Activated T-cell treated with anti-CD3 and anti-CD28 coated beads for 48 hours (primary cell): ENCODE measurements at regions not wholly inside any gene's neighbourhood (a gene's known extent, or its start where the extent isn't known, plus 50 kb on each side); places are given as distances from the start of the nearest gene placed in this dataset.

Source experiments
- DNase-seq: peaks from one replicate; pipeline ENCODE4 v3.0.0-alpha.2; 2020; ENCODE audit warnings: low read depth

- no peak for DNase-seq
These were observed 219.5 kb upstream of the SKOR2 start for GRCh38 chr18:47470941-47471340.

DNA sequence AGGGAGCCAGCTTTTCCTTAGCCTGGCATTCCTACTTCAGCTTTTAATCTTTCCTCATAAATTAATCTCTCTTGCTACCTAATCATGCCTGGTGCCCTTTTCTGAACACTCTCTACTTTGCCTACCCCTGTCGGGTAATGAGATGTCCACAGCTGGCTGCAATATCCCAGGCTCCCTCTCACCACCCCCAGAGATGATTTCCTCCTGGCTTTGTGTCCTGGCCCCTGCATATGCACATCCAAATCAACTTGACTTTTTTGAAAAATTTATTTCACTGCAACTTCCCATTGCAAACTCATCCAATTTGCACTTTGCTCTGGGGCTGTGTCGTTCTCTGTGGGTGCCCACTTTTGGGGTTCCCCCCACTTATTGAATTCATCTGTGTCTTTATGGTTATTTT lies 218.1 kb upstream of the SKOR2 start:
- no peak for DNase-seq

GRCh38 chr18:47461977-47462376 lies 210.5 kb upstream of the SKOR2 start:
- DNase-seq, result no peak

- no peak for DNase-seq
These were observed 210.0 kb upstream of the SKOR2 start for GRCh38 chr18:47461406-47461948.

GRCh38 chr18:47458483-47458882 lies 207.0 kb upstream of the SKOR2 start:
- DNase-seq, result no peak

- DNase-seq, result no peak
These were observed 206.2 kb upstream of the SKOR2 start for GRCh38 chr18:47457614-47458013.

- DNase-seq, result no peak
These were observed 201.6 kb upstream of the SKOR2 start for GRCh38 chr18:47453038-47453437.

- no peak for DNase-seq
These were observed 197.5 kb upstream of the SKOR2 start for GRCh38 chr18:47448956-47449355.

DNA sequence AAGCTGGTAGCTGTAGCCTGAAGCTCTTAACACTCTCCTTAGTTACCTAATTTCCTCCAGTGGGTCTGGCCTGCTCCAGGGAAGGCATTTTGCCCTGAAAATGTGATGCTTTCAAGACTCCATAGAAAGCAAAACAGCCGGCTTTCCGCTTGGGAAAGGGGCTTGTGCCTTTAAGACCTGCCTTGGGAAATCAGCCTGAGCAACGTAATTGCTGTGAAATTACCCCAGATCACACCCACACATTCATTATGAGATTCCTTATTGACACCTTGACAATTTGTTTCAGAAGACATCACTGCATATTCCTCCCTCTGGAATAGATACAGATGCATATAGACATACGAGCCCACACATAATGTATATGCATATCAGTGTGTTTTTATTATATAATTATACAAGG lies 190.5 kb upstream of the SKOR2 start:
- DNase-seq, result no peak

- DNase-seq, result no peak
These were observed 186.5 kb upstream of the SKOR2 start for GRCh38 chr18:47438001-47438400.

GRCh38 chr18:47436871-47437270 lies 185.4 kb upstream of the SKOR2 start:
- DNase-seq, result no peak

DNA sequence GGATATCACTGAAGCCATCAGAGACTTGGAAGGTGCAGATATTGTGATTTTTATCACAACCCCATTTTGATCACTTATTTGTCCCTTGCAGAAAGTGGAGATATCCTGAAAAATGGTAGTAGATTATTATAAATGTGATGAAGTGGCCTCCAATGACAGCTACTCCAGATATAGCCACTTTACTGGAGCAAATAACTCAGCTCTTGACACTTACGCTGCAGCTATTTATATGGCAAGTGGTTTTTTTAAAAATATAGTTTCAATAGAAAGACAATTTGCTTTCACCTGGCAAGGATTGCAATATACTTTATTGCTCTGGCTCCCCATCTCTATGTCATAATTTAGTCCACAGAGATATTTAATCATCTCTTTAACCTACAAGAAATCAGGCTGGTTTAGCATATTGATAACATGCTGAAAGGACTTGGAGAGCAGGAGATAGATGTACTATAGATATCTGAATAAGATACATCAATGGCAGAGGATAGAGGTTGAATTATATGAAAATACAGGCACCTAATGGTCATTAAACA lies 182.8 kb upstream of the SKOR2 start:
- no peak for DNase-seq

DNA sequence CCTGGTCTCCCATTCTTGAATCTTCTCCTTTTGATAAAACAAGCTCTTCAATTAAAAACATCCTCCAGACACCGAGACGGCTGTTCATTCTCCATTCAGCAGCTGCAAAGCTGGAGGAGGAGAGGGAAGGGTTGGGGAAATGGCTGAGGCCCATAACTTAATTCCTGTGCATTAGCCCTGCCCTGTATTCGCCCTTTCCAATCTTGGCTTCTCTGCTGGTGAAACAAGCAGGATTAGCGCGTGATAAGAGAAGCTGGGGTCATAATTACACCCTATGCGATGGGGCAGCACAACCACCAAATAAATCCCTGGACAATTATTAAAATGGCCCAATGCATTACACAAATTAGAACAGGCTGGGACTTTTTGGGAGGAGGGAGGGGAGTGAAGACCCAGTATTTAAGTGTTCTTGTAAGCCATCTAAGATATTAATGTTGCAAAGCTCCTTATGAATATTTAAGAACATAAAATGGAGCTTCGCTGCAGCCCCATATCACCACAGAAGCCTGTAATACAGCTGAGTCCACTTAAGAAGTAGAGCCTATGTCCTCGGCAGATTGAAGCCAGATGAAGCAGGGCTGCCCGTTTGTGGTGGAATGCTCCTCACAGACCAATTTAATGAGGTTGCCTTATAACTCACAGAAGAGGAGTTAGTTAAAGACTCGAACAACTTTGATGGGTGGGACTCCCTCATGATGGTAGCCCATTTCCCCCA lies 176.6 kb upstream of the SKOR2 start:
- no peak for DNase-seq

- no peak for DNase-seq
These were observed 175.6 kb upstream of the SKOR2 start for GRCh38 chr18:47427072-47427471.

- DNase-seq, result no peak
These were observed 173.9 kb upstream of the SKOR2 start for GRCh38 chr18:47425365-47425764.

DNA sequence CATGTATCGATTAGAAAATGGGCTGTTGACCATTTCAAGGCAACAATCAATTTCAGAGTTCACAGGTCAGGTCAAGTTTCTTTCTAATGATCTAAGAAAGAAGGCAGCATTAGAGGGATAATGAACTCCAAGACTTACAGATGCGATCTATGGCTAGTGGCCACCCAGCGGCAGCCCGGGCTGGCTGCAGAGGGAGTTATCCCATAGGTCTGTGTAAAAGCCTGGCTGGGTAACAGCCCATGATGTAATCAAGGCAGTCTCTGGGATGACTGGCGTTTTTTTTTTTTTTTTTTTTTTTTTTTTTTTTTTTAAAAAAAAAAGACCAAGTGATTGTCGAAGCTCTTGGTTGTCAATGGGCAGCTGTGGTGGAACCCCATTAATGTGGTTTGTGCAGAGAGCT lies 171.1 kb upstream of the SKOR2 start:
- DNase-seq, result no peak

- no peak for DNase-seq
These were observed 168.7 kb upstream of the SKOR2 start for GRCh38 chr18:47420130-47420529.

DNA sequence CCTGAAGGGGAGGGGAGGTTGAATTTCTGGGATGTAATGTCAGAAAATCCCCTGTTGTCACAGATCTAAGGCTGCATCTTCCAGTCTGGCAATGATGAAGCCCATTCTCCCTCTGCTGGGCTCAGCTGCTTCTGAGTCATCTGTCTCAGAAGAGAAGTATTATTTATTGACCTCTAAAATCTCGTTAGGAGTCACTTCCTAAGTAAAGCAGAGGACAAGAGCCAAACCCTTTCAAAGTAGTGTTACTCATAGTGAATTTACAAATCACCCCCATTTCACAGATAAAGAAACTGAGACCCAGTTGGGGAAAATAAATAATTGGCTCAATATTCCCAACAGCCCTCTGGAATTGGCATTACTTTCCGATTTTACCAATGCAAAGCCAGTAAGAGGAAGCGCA lies 167.3 kb upstream of the SKOR2 start:
- no peak for DNase-seq

DNA sequence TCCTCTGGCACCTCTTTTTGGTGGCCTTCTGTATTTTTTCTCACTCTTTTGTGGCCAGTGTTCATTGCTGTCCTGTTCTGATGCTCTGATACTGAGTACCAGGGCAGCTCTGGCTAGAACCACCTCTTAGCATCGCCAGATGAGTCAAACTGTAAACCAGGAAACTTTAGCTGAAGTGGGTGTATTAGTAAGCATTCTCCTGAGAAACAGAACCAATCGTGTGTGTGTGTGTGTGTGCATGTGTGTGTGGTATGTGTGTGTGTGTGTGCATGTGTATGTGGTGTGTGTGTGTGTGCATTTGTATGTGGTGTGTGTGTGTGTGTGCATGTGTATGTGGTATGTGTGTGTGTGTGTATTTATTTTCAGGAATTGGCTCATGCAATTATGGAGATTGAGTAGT lies 166.3 kb upstream of the SKOR2 start:
- DNase-seq, result no peak

- DNase-seq, result no peak
These were observed 164.4 kb upstream of the SKOR2 start for GRCh38 chr18:47415881-47416280.

DNA sequence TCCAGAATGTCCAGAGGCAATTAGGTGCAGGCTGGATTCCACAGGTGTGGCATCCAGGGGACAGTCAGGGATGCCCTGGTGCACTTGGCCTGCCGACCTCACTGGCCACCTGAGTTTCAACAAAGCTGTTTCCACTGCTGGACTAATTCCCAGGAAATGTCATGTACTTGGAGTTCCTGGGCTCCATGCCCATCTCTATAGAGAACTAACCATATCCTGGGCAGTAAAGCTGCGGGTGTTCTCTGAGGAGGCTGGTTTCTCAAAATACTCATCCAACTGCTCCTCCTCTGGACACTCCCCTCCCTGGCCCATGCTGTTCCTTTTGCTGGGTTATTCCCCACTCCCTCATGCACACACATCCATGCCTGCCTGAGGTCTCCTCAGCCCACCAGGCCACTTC lies 161.9 kb upstream of the SKOR2 start:
- DNase-seq, result no peak

GRCh38 chr18:47412924-47413323 lies 161.5 kb upstream of the SKOR2 start:
- no peak for DNase-seq

DNA sequence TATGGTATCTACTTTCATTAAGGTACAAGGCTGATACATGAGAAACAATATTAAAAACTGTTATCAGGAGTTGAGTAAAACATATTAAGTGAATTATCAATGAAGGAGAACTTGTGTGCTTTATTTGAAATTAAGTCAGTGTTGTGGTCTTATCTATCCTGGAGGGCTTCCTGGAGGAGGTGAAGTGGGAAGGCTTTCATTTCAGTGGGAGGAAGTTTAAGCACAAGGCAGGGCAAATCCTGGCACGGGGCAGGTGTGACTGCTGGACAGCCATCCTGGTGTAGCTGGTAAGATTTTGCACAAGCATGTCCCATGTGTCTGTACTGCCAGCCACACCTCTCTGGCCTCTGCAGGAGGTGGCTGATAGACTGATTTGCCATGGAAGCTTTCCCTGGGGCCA lies 159.7 kb upstream of the SKOR2 start:
- DNase-seq, result no peak

- no peak for DNase-seq
These were observed 158.7 kb upstream of the SKOR2 start for GRCh38 chr18:47410139-47410538.
